ENCODE measurements at regions not wholly inside any gene's neighbourhood (a gene's known extent, or its start where the extent isn't known, plus 50 kb on each side); places are given as distances from the start of the nearest gene placed in this dataset.

GRCh38 chr1:73623946-73624345 is 574.0 kb downstream of the LRRIQ3 start:
- no peaks in the 10 kb centered on the region for H3K36me3 ChIP-seq (ENCODE audit: control insufficient read depth, insufficient read depth, low read length)
- no peak overlapping the region for H3K4me3 ChIP-seq (ENCODE audit: low read depth, low read length)
- no peak for TF ChIP-seq CTCF (IDR thresholded peaks at IDR 0.05; ENCODE audit: insufficient read depth, low read length, severe bottlenecking)
- no peak for DNase-seq (ENCODE audit: low read depth)
- no peaks in the 10 kb centered on the region for H3K27me3 ChIP-seq (ENCODE audit: control insufficient read depth, insufficient read depth, low read length)
- no peak for FAIRE-seq

- H3K36me3 ChIP-seq (ENCODE audit: control insufficient read depth, insufficient read depth, low read length) = no peaks in the 10 kb centered on the region
- no peaks in the 10 kb centered on the region for H3K27me3 ChIP-seq (ENCODE audit: control insufficient read depth, insufficient read depth, low read length)
- no peak overlapping the region for H3K4me3 ChIP-seq (ENCODE audit: low read depth, low read length)
- no peak for TF ChIP-seq CTCF (IDR thresholded peaks at IDR 0.05; ENCODE audit: insufficient read depth, low read length, severe bottlenecking)
- FAIRE-seq (no peak), DNase-seq (ENCODE audit: low read depth) (no peak)
Observed at GRCh38 chr1:73617145-73617544, 580.8 kb downstream of the LRRIQ3 start.

- no peaks in the 10 kb centered on the region for H3K36me3 ChIP-seq (ENCODE audit: control insufficient read depth, insufficient read depth, low read length)
- no peaks in the 10 kb centered on the region for H3K27me3 ChIP-seq (ENCODE audit: control insufficient read depth, insufficient read depth, low read length)
- H3K4me3 ChIP-seq (ENCODE audit: low read depth, low read length) = no peak overlapping the region
- DNase-seq (ENCODE audit: low read depth) = peak; percentile 51
- no peak for TF ChIP-seq CTCF (IDR thresholded peaks at IDR 0.05; ENCODE audit: insufficient read depth, low read length, severe bottlenecking)
- no peak for FAIRE-seq
Observed at GRCh38 chr1:73611681-73612080, 586.3 kb downstream of the LRRIQ3 start.

- Histone ChIP-seq H3K36me3 (ENCODE audit: control insufficient read depth, insufficient read depth, low read length) (no peaks in the 10 kb centered on the region), H3K27me3 (ENCODE audit: control insufficient read depth, insufficient read depth, low read length) (no peaks in the 10 kb centered on the region), H3K4me3 (ENCODE audit: low read depth, low read length) (no peak overlapping the region)
- peak; percentile 63 for DNase-seq (ENCODE audit: low read depth)
- FAIRE-seq = no peak
- no peak for TF ChIP-seq CTCF (IDR thresholded peaks at IDR 0.05; ENCODE audit: insufficient read depth, low read length, severe bottlenecking)
Observed at GRCh38 chr1:73604739-73605138, 593.2 kb downstream of the LRRIQ3 start.

GRCh38 chr1:73604211-73604610 is 593.8 kb downstream of the LRRIQ3 start:
- no peaks in the 10 kb centered on the region for H3K27me3 ChIP-seq (ENCODE audit: control insufficient read depth, insufficient read depth, low read length)
- no peaks in the 10 kb centered on the region for H3K36me3 ChIP-seq (ENCODE audit: control insufficient read depth, insufficient read depth, low read length)
- FAIRE-seq (no peak), DNase-seq (ENCODE audit: low read depth) (no peak)
- TF ChIP-seq CTCF (IDR thresholded peaks at IDR 0.05; ENCODE audit: insufficient read depth, low read length, severe bottlenecking) = no peak
- H3K4me3 ChIP-seq (ENCODE audit: low read depth, low read length) = no peak overlapping the region

GRCh38 chr1:73593804-73594203 is 604.2 kb downstream of the LRRIQ3 start:
- TF ChIP-seq CTCF (IDR thresholded peaks at IDR 0.05; ENCODE audit: insufficient read depth, low read length, severe bottlenecking) = no peak
- DNase-seq (ENCODE audit: low read depth) (peak; percentile 86), FAIRE-seq (no peak)
- Histone ChIP-seq H3K4me3 (ENCODE audit: low read depth, low read length) (no peak overlapping the region), H3K27me3 (ENCODE audit: control insufficient read depth, insufficient read depth, low read length) (no peaks in the 10 kb centered on the region), H3K36me3 (ENCODE audit: control insufficient read depth, insufficient read depth, low read length) (no peaks in the 10 kb centered on the region)
